ENCODE measurements at regions not wholly inside any gene's neighbourhood (a gene's known extent, or its start where the extent isn't known, plus 50 kb on each side); places are given as distances from the start of the nearest gene placed in this dataset.

DNA sequence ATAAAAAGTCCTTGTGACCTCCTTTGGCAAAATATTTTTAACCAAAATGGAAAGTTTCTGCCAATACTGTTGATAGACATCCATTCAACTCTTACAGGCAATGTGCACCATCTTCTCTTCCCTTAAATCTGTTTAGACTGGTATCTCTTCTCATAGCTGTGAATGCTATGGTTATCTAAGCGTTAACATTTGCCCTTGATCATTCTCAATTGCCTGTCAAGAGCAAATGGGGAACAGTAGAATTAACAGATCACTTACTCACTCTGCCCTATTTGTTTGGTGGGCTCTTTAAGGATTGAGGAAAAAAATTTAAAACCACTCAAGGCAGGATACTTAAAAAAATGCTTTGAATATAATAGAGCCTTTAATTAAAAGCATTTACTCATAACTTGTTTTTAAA lies 808.4 kb downstream of the NXPH1 start:
- no peak for DNase-seq
- H3K27me3 ChIP-seq (ENCODE audit: low read depth), result no peaks in the 10 kb centered on the region
- no peak overlapping the region for H3K27ac ChIP-seq
- H3K4me3 ChIP-seq, result no peak overlapping the region
- intact Hi-C loops (cut with DNase I), result no loop called here
- H3K36me3 ChIP-seq, result no peaks in the 10 kb centered on the region
- no peaks in the 10 kb centered on the region for H3K4me1 ChIP-seq
- H3K9me3 ChIP-seq, result no peaks in the 10 kb centered on the region
- ATAC-seq, result no peak
- no peak for TF ChIP-seq CTCF (IDR thresholded peaks at IDR 0.05)

GRCh38 chr7:9242636-9243035 lies 809.2 kb downstream of the NXPH1 start:
- H3K4me3 ChIP-seq, result no peak overlapping the region
- no peaks in the 10 kb centered on the region for H3K9me3 ChIP-seq
- H3K27me3 ChIP-seq (ENCODE audit: low read depth), result no peaks in the 10 kb centered on the region
- DNase-seq (no peak), ATAC-seq (no peak)
- no peaks in the 10 kb centered on the region for H3K4me1 ChIP-seq
- intact Hi-C loops (cut with DNase I), result no loop called here
- H3K36me3 ChIP-seq, result no peaks in the 10 kb centered on the region
- no peak for TF ChIP-seq CTCF (IDR thresholded peaks at IDR 0.05)
- no peak overlapping the region for H3K27ac ChIP-seq

GRCh38 chr7:9250876-9251275 lies 817.5 kb downstream of the NXPH1 start:
- H3K9me3 ChIP-seq, result peaks cover 6% of the 10 kb centered on the region
- no peak for DNase-seq

GRCh38 chr7:9264395-9264794 lies 831.0 kb downstream of the NXPH1 start:
- ATAC-seq, result no peak
- Histone ChIP-seq H3K27ac (no peak overlapping the region), H3K36me3 (no peaks in the 10 kb centered on the region), H3K27me3 (ENCODE audit: low read depth) (no peaks in the 10 kb centered on the region), H3K9me3 (peaks cover 14% of the 10 kb centered on the region), H3K4me1 (no peaks in the 10 kb centered on the region), H3K4me3 (no peak overlapping the region)
- no peak for DNase-seq
- no peak for TF ChIP-seq CTCF (IDR thresholded peaks at IDR 0.05)
- intact Hi-C loops (cut with DNase I), result no loop called here

More at GRCh38 chr7:9250876-9251275, 817.5 kb downstream of the NXPH1 start:
- H3K27me3 ChIP-seq (ENCODE audit: low read depth), result no peaks in the 10 kb centered on the region
- ATAC-seq, result no peak
- no peak overlapping the region for H3K27ac ChIP-seq
- H3K36me3 ChIP-seq, result no peaks in the 10 kb centered on the region
- H3K4me3 ChIP-seq, result no peak overlapping the region
- H3K4me1 ChIP-seq, result no peaks in the 10 kb centered on the region
- intact Hi-C loops (cut with DNase I), result no loop called here
- no peak for TF ChIP-seq CTCF (IDR thresholded peaks at IDR 0.05)

GRCh38 chr7:9280088-9280487 lies 846.7 kb downstream of the NXPH1 start:
- DNase-seq (no peak), ATAC-seq (no peak)
- no peaks in the 10 kb centered on the region for H3K4me1 ChIP-seq
- no peaks in the 10 kb centered on the region for H3K9me3 ChIP-seq
- H3K36me3 ChIP-seq, result no peaks in the 10 kb centered on the region
- no peaks in the 10 kb centered on the region for H3K27me3 ChIP-seq (ENCODE audit: low read depth)
- H3K27ac ChIP-seq, result no peak overlapping the region
- intact Hi-C loops (cut with DNase I), result no loop called here
- no peak overlapping the region for H3K4me3 ChIP-seq
- no peak for TF ChIP-seq CTCF (IDR thresholded peaks at IDR 0.05)

GRCh38 chr7:9283246-9283645 lies 849.8 kb downstream of the NXPH1 start:
- no peaks in the 10 kb centered on the region for H3K27me3 ChIP-seq (ENCODE audit: low read depth)
- DNase-seq (no peak), ATAC-seq (no peak)
- no peak overlapping the region for H3K27ac ChIP-seq
- H3K4me3 ChIP-seq, result no peak overlapping the region
- no peak for TF ChIP-seq CTCF (IDR thresholded peaks at IDR 0.05)
- H3K4me1 ChIP-seq, result no peaks in the 10 kb centered on the region
- intact Hi-C loops (cut with DNase I), result no loop called here
- no peaks in the 10 kb centered on the region for H3K36me3 ChIP-seq
- H3K9me3 ChIP-seq, result no peaks in the 10 kb centered on the region

All from lower lobe of right lung (tissue), 2 donors.